ENCODE measurements at regions not wholly inside any gene's neighbourhood (a gene's known extent, or its start where the extent isn't known, plus 50 kb on each side); places are given as distances from the start of the nearest gene placed in this dataset.

- FAIRE-seq (no peak), DNase-seq (no peak)
- Histone ChIP-seq H3K9me3 (ENCODE audit: control insufficient read depth in 2 of 3, insufficient read depth in 1 of 3, low read length in 3 of 3) (no peaks in the 10 kb centered on the region), H3K4me3 (ENCODE audit: low read length in 3 of 3) (no peak overlapping the region), H3K27ac (ENCODE audit: low read depth in 2 of 2, low read length in 2 of 2) (no peak overlapping the region), H3K9ac (ENCODE audit: low read length in 3 of 3) (no peak overlapping the region), H3K36me3 (ENCODE audit: control insufficient read depth in 2 of 3, insufficient read depth in 3 of 3, low read length in 3 of 3) (no peaks in the 10 kb centered on the region), H3K27me3 (ENCODE audit: control insufficient read depth, insufficient read depth, low read length) (no peaks in the 10 kb centered on the region), H3K4me1 (ENCODE audit: control insufficient read depth in 2 of 3, insufficient read depth in 2 of 3, low read depth in 1 of 3, low read length in 3 of 3) (peaks cover 0 to 7% (median 3%) of the 10 kb centered on the region in 3 donors)
- intact Hi-C loops (cut with DNase I) = no loop called here
- TF ChIP-seq CTCF (IDR thresholded peaks at IDR 0.05; ENCODE audit: borderline replicate concordance, extremely low read depth, insufficient read depth) = no peak
Measured at GRCh38 chr13:40492511-40492910, 173.9 kb downstream of the FOXO1 start.

GRCh38 chr13:40494513-40494912 is 171.9 kb downstream of the FOXO1 start:
- Histone ChIP-seq H3K4me1 (ENCODE audit: control insufficient read depth in 2 of 3, insufficient read depth in 2 of 3, low read depth in 1 of 3, low read length in 3 of 3) (peaks cover 0 to 7% (median 3%) of the 10 kb centered on the region in 3 donors), H3K4me3 (ENCODE audit: low read length in 3 of 3) (no peak overlapping the region), H3K27me3 (ENCODE audit: control insufficient read depth, insufficient read depth, low read length) (no peaks in the 10 kb centered on the region), H3K9ac (ENCODE audit: low read length in 3 of 3) (no peak overlapping the region), H3K36me3 (ENCODE audit: control insufficient read depth in 2 of 3, insufficient read depth in 3 of 3, low read length in 3 of 3) (no peaks in the 10 kb centered on the region), H3K9me3 (ENCODE audit: control insufficient read depth in 2 of 3, insufficient read depth in 1 of 3, low read length in 3 of 3) (no peaks in the 10 kb centered on the region), H3K27ac (ENCODE audit: low read depth in 2 of 2, low read length in 2 of 2) (no peak overlapping the region)
- no peak for TF ChIP-seq CTCF (IDR thresholded peaks at IDR 0.05; ENCODE audit: borderline replicate concordance, extremely low read depth, insufficient read depth)
- DNase-seq (no peak), FAIRE-seq (no peak)
- intact Hi-C loops (cut with DNase I) = no loop called here

GRCh38 chr13:40494946-40495620 is 171.4 kb downstream of the FOXO1 start:
- Histone ChIP-seq H3K36me3 (ENCODE audit: control insufficient read depth in 2 of 3, insufficient read depth in 3 of 3, low read length in 3 of 3) (no peaks in the 10 kb centered on the region), H3K4me1 (ENCODE audit: control insufficient read depth in 2 of 3, insufficient read depth in 2 of 3, low read depth in 1 of 3, low read length in 3 of 3) (peaks cover 0 to 3% (median 3%) of the 10 kb centered on the region in 3 donors), H3K9me3 (ENCODE audit: control insufficient read depth in 2 of 3, insufficient read depth in 1 of 3, low read length in 3 of 3) (no peaks in the 10 kb centered on the region), H3K27me3 (ENCODE audit: control insufficient read depth, insufficient read depth, low read length) (no peaks in the 10 kb centered on the region), H3K9ac (ENCODE audit: low read length in 3 of 3) (no peak overlapping the region), H3K4me3 (ENCODE audit: low read length in 3 of 3) (no peak overlapping the region), H3K27ac (ENCODE audit: low read depth in 2 of 2, low read length in 2 of 2) (no peak overlapping the region)
- FAIRE-seq (no peak), DNase-seq (no peak)
- TF ChIP-seq CTCF (IDR thresholded peaks at IDR 0.05; ENCODE audit: borderline replicate concordance, extremely low read depth, insufficient read depth) = no peak
- intact Hi-C loops (cut with DNase I) = no loop called here

GRCh38 chr13:40495621-40496001 is 170.8 kb downstream of the FOXO1 start:
- Histone ChIP-seq H3K9ac (ENCODE audit: low read length in 3 of 3) (no peak overlapping the region), H3K27me3 (ENCODE audit: control insufficient read depth, insufficient read depth, low read length) (no peaks in the 10 kb centered on the region), H3K36me3 (ENCODE audit: control insufficient read depth in 2 of 3, insufficient read depth in 3 of 3, low read length in 3 of 3) (no peaks in the 10 kb centered on the region), H3K27ac (ENCODE audit: low read depth in 2 of 2, low read length in 2 of 2) (no peak overlapping the region), H3K4me3 (ENCODE audit: low read length in 3 of 3) (no peak overlapping the region), H3K9me3 (ENCODE audit: control insufficient read depth in 2 of 3, insufficient read depth in 1 of 3, low read length in 3 of 3) (no peaks in the 10 kb centered on the region), H3K4me1 (ENCODE audit: control insufficient read depth in 2 of 3, insufficient read depth in 2 of 3, low read depth in 1 of 3, low read length in 3 of 3) (no peaks in the 10 kb centered on the region)
- FAIRE-seq (no peak), DNase-seq (no peak)
- no peak for TF ChIP-seq CTCF (IDR thresholded peaks at IDR 0.05; ENCODE audit: borderline replicate concordance, extremely low read depth, insufficient read depth)
- intact Hi-C loops (cut with DNase I) = no loop called here
